KMS-11 (cell line): ENCODE measurements at regions not wholly inside any gene's neighbourhood (a gene's known extent, or its start where the extent isn't known, plus 50 kb on each side); places are given as distances from the start of the nearest gene placed in this dataset.

Experiments used
- H2AFZ ChIP-seq: fragments of 200-600 bp; sonication (generic); 2 replicates; pipeline ENCODE4 v1.6.1; 2016; ENCODE audit warnings: antibody characterized with exemption, mixed run types, low read depth
- H3K27ac ChIP-seq: fragments of 200-600 bp; sonication (generic); 2 replicates; pipeline ENCODE4 v1.6.1; 2016; ENCODE audit warnings: mild to moderate bottlenecking, mixed run types
- H3K27me3 ChIP-seq: fragments of 200-600 bp; sonication (generic); 2 replicates; pipeline ENCODE4 v1.6.1; 2017; ENCODE audit warnings: mild to moderate bottlenecking, low read depth, mixed run types, moderate library complexity; ENCODE audit not compliant: insufficient read depth
- H3K36me3 ChIP-seq: fragments of 200-600 bp; sonication (generic); 2 replicates; pipeline ENCODE4 v1.6.1; 2017; ENCODE audit warnings: mild to moderate bottlenecking, mixed run types; ENCODE audit not compliant: insufficient read depth
- H3K4me1 ChIP-seq: fragments of 200-600 bp; sonication (generic); 2 replicates; pipeline ENCODE4 v1.6.1; 2016; ENCODE audit warnings: mild to moderate bottlenecking, low read depth, mixed run types; ENCODE audit not compliant: poor library complexity, severe bottlenecking
- H3K4me2 ChIP-seq: fragments of 200-600 bp; sonication (generic); 2 replicates; pipeline ENCODE4 v1.7.0; 2016; ENCODE audit warnings: mild to moderate bottlenecking, mixed run types
- H3K4me3 ChIP-seq: fragments of 200-600 bp; sonication (generic); IDR thresholded peaks from 2 replicates; pipeline ENCODE4 v1.6.1; 2017; ENCODE audit warnings: low read depth, low read length, mixed read lengths; ENCODE audit not compliant: insufficient read depth
- H3K79me2 ChIP-seq: fragments of 200-600 bp; sonication (generic); 2 replicates; pipeline ENCODE4 v1.6.1; 2016; ENCODE audit warnings: low read depth, mixed run types; ENCODE audit not compliant: insufficient read depth
- H3K9ac ChIP-seq: fragments of 200-600 bp; sonication (generic); 2 replicates; pipeline ENCODE4 v1.6.1; 2016; ENCODE audit warnings: mild to moderate bottlenecking, mixed run types
- H4K20me1 ChIP-seq: fragments of 200-600 bp; sonication (generic); 2 replicates; pipeline ENCODE4 v1.6.1; 2016; ENCODE audit warnings: mild to moderate bottlenecking, mixed run types; ENCODE audit not compliant: insufficient read depth
- CTCF ChIP-seq: fragments of 200-600 bp; sonication (generic); conservative IDR thresholded peaks from 2 replicates; pipeline ENCODE4 v1.6.1; 2017; ENCODE audit warnings: low read depth, mild to moderate bottlenecking, antibody characterized with exemption, low read length, moderate library complexity, mixed read lengths

GRCh38 chr2:240338274-240338673 is 97.2 kb upstream of the GPC1 start:
- Histone ChIP-seq H3K27me3 (peaks cover 7% of the 10 kb centered on the region; the same call in 1 of the 2 replicates), H3K4me3 (no peak overlapping the region), H3K4me2 (no peak overlapping the region), H3K4me1 (no peaks in the 10 kb centered on the region), H2AFZ (no peak overlapping the region), H4K20me1 (no peaks in the 10 kb centered on the region), H3K79me2 (no peaks in the 10 kb centered on the region), H3K36me3 (no peaks in the 10 kb centered on the region), H3K9ac (no peak overlapping the region), H3K27ac (no peak overlapping the region)
- TF ChIP-seq CTCF, result no peak

- H3K79me2 ChIP-seq, result no peaks in the 10 kb centered on the region
- no peaks in the 10 kb centered on the region for H3K4me1 ChIP-seq
- no peak overlapping the region for H2AFZ ChIP-seq
- no peak overlapping the region for H3K27ac ChIP-seq
- peaks cover 2% of the 10 kb centered on the region; the same call in 1 of the 2 replicates for H3K27me3 ChIP-seq
- no peak overlapping the region for H3K4me2 ChIP-seq
- no peaks in the 10 kb centered on the region for H4K20me1 ChIP-seq
- H3K36me3 ChIP-seq, result no peaks in the 10 kb centered on the region
- TF ChIP-seq CTCF, result no peak
- no peak overlapping the region for H3K4me3 ChIP-seq
- no peak overlapping the region for H3K9ac ChIP-seq
Measured at GRCh38 chr2:240339411-240340360, 95.8 kb upstream of the GPC1 start.

- Histone ChIP-seq H3K4me2 (no peak overlapping the region), H3K27me3 (peaks cover 5% of the 10 kb centered on the region; the same call in 1 of the 2 replicates), H4K20me1 (no peaks in the 10 kb centered on the region), H3K9ac (no peak overlapping the region), H3K36me3 (no peaks in the 10 kb centered on the region), H3K4me1 (no peaks in the 10 kb centered on the region), H3K4me3 (no peak overlapping the region), H3K79me2 (no peaks in the 10 kb centered on the region), H2AFZ (no peak overlapping the region), H3K27ac (no peak overlapping the region)
- no peak for TF ChIP-seq CTCF
Measured at GRCh38 chr2:240340361-240340761, 95.1 kb upstream of the GPC1 start.

GRCh38 chr2:240341064-240341463 is 94.4 kb upstream of the GPC1 start:
- Histone ChIP-seq H3K79me2 (no peaks in the 10 kb centered on the region), H3K9ac (no peak overlapping the region), H3K36me3 (no peaks in the 10 kb centered on the region), H4K20me1 (no peaks in the 10 kb centered on the region), H3K4me3 (no peak overlapping the region), H2AFZ (no peak overlapping the region), H3K4me1 (no peaks in the 10 kb centered on the region), H3K27me3 (peaks cover 5% of the 10 kb centered on the region; the same call in 1 of the 2 replicates), H3K27ac (no peak overlapping the region), H3K4me2 (no peak overlapping the region)
- TF ChIP-seq CTCF, result no peak
